Keratinocyte (primary cell): ENCODE measurements at regions not wholly inside any gene's neighbourhood (a gene's known extent, or its start where the extent isn't known, plus 50 kb on each side); places are given as distances from the start of the nearest gene placed in this dataset.

ENCODE experiments used
- CTCF ChIP-seq, 3 experiments: IDR thresholded peaks in 1 of 3; conservative IDR thresholded peaks in 1 of 3; optimal IDR thresholded peaks in 1 of 3; 2 replicates in 2 of 3; 3 replicates in 1 of 3; pipeline versions ENCODE3 to v1.5.1; 2011; ENCODE audit warnings: low read length in 3 of 3, mild to moderate bottlenecking in 3 of 3, moderate library complexity in 2 of 3, control low read depth in 1 of 3, inconsistent platforms in 1 of 3; ENCODE audit not compliant: insufficient read depth in 2 of 3; ENCODE audit errors: extremely low read depth in 1 of 3
- EZH2 ChIP-seq: IDR thresholded peaks from one replicate; pipeline ENCODE4 v1.6.1; 2012; ENCODE audit warnings: inconsistent platforms, mild to moderate bottlenecking, low read length, moderate library complexity

DNA sequence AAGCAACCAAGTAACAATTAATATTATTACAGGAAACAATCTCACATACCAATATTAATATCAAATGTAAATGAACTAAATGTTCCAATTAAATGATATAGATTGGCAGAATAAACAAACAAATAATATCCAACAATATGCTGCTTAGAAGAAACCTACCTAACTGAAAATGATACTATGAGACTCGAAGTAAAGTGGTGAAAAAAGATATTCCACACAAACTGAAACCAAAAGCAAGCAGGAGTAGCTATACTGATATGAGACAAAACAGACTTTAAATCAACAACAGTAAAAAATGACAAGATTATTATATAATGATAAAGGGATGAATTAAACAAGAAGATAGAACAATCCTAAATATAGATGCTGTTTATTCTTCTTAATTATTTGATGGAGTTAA lies 140.1 kb downstream of the SPANXN4 start:
- TF ChIP-seq CTCF (optimal IDR thresholded peaks at IDR 0.05 in 1 of 3, IDR thresholded peaks at IDR 0.05 in 1 of 3, conservative IDR thresholded peaks at IDR 0.05 in 1 of 3; ENCODE audit: extremely low read depth in 1 of 3, insufficient read depth in 2 of 3, low read length in 3 of 3) = no peak
- TF ChIP-seq EZH2 = no peak
